MM.1S (cell line): ENCODE measurements at regions not wholly inside any gene's neighbourhood (a gene's known extent, or its start where the extent isn't known, plus 50 kb on each side); places are given as distances from the start of the nearest gene placed in this dataset.

Experiments
- CTCF ChIP-seq: fragments of 300-600 bp; sonication (generic); IDR thresholded peaks from 2 replicates; pipeline ENCODE4 v1.5.1; 2016; ENCODE audit warnings: antibody characterized with exemption, low read length, mixed read lengths
- EZH2 ChIP-seq: fragments of 300-600 bp; sonication (generic); optimal IDR thresholded peaks from 2 replicates; pipeline ENCODE3; 2017; ENCODE audit warnings: low read depth, mild to moderate bottlenecking, antibody characterized with exemption, low read length, mixed read lengths

- TF ChIP-seq CTCF = no peak
- TF ChIP-seq EZH2 = no peak
Measured at GRCh38 chr3:96070678-96071077, 743.7 kb upstream of the EPHA6 start.
